Fibroblast of villous mesenchyme (primary cell): ENCODE measurements at regions not wholly inside any gene's neighbourhood (a gene's known extent, or its start where the extent isn't known, plus 50 kb on each side); places are given as distances from the start of the nearest gene placed in this dataset.

Experiments used
- DNase-seq: peaks from one replicate; pipeline ENCODE4 v3.0.0-alpha.2; 2010; ENCODE audit warnings: low read depth
- H3K4me3 ChIP-seq: 2 replicates; pipeline ENCODE4 v1.5.1; 2011; ENCODE audit warnings: low read depth, mild to moderate bottlenecking, low read length
- TF ChIP-seq, protein P1 (sequence below): IDR thresholded peaks from 2 replicates; pipeline ENCODE4 v1.5.1; 2012; ENCODE audit warnings: low read depth, mild to moderate bottlenecking, low read length; ENCODE audit not compliant: insufficient read depth

DNA sequence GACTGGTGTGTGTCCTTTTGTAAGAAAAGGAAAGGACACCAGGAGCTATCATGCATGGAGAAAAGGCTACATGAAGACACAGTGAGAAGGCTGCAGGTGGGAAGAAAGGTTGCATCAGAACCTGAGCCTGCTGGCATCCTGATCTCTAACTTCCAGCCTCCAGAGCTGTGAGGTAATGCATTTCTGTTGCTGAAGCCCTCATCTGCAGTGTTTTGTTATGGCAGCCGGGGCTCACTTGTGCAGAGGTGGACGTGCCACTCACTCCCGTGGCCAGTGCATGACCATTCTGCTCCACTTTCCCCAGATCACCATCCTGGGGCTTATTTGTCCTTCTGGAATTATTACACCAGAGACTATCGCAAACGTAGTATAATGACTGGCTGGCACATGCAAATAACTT is 155.3 kb downstream of the IRS2 start:
- TF ChIP-seq, protein P1, sequence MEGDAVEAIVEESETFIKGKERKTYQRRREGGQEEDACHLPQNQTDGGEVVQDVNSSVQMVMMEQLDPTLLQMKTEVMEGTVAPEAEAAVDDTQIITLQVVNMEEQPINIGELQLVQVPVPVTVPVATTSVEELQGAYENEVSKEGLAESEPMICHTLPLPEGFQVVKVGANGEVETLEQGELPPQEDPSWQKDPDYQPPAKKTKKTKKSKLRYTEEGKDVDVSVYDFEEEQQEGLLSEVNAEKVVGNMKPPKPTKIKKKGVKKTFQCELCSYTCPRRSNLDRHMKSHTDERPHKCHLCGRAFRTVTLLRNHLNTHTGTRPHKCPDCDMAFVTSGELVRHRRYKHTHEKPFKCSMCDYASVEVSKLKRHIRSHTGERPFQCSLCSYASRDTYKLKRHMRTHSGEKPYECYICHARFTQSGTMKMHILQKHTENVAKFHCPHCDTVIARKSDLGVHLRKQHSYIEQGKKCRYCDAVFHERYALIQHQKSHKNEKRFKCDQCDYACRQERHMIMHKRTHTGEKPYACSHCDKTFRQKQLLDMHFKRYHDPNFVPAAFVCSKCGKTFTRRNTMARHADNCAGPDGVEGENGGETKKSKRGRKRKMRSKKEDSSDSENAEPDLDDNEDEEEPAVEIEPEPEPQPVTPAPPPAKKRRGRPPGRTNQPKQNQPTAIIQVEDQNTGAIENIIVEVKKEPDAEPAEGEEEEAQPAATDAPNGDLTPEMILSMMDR, result no peak
- H3K4me3 ChIP-seq, result no peak overlapping the region
- DNase-seq, result no peak

DNA sequence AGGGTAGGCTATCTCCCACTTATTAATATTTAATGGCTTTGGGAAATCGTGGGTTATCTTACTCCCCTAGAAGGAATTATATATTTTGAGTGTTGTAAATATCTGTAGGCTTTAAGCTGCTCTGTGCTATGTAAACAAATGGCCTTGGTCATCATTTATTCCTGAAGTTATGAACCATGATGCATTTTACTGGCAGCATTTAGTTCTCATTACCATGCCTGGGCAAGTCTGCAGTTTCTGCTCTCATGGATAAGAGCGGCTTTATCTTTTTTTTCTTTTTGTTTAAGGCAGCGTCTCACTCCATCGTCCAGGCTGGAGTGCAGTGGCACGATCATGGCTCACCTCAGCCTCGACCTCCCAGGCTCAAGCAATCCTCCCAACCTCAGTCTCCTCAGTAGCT is 156.1 kb downstream of the IRS2 start:
- TF ChIP-seq, protein P1, result no peak
- H3K4me3 ChIP-seq, result no peak overlapping the region
- peak; percentile 50 for DNase-seq

DNA sequence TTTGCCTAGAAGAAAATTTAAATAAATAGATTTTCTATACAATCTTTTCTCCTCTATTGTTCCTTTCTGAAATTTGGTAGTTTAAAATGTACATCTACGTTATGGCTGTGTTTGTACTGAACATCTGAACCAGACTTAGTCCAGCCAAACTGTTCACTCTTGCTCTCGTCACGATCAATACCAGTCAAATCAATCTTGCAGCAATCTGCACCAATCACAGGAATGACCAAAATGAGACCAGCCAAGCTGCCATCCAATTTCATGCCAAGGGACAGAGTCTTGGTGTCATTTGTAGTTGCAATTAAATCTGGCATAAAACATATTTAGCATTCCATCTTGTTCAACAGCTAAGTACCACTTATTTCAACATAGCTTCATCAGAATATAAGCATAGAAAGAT is 156.6 kb downstream of the IRS2 start:
- TF ChIP-seq, protein P1, result no peak
- no peak overlapping the region for H3K4me3 ChIP-seq
- no peak for DNase-seq

DNA sequence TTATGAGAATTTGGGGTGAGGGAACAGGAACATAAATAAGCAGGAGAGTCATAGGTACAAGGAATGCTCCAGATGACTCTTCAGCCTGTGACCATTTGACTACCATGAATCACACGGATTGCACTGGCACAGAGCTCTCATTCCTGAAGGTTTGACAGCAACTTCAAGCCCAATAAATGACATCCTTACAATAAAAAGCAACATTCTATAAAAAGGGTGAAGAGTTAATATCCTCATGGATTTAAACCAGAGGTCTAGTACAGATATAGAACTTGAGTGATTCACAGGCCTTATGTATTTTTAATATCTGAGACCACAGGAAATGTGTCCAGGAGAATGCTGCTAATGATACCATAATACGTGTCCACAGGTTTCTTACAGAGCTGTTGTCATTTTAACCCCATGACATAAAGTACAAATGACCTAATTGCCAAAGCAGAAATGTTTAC is 158.1 kb downstream of the IRS2 start:
- TF ChIP-seq, protein P1, result no peak
- DNase-seq, result peak; percentile 52
- H3K4me3 ChIP-seq, result no peak overlapping the region

DNA sequence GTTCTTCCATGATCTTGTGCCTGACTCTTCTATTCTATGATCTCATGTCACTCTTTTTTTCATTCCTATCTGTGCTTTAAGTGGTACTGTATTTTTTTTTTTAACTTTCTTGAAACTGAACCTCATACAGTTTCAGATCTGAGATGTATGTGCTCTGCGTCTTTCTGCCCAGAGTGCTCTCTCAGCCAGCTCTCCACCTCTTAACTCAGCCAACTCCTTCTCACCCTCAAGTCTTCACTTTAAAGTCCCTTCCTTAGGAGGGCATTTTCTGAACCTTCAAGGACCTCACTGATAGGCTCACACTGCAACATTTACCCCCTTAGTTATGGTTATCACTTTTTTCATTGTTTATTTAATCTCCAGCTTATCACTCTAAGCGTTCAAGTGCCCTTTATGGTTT is 158.7 kb downstream of the IRS2 start:
- no peak overlapping the region for H3K4me3 ChIP-seq
- no peak for DNase-seq
- TF ChIP-seq, protein P1, result no peak

DNA sequence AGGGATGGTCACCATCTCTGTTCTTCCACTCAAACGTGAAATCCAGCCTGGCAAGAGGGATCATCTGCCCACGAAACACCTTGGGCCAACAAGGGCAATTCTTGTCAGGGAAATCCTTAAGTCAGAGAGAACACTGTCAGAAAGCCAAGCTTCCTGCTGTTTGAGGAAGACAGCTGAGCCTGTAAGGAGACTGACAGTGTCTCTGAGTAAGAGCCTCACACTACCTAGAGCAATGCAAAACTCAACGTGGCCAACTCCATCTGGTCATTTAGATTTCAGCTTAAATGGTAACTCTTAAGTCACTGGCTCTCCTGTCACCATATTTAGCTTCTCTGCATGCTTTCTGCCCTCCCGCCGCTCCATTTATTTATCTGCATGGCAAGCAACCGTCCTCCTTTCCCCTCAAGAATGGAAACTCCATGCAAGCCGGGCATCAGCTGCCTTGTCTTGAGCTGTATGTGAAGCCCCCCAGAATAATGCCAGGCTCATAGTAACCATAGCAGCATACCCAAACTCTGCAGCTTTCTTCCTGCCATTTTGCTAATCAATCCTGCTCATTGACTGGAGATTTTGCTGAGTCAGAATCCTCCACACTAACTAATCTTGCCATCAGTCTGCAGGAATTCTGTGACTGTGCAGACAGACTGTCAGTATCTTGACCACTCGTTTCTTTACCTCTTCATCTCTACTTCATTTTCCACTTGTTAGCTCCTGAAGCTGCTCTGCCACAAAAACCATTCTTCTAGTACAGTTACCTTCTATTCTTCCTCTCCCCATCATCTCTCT is 159.8 kb downstream of the IRS2 start:
- no peak overlapping the region for H3K4me3 ChIP-seq
- TF ChIP-seq, protein P1, result no peak
- no peak for DNase-seq

DNA sequence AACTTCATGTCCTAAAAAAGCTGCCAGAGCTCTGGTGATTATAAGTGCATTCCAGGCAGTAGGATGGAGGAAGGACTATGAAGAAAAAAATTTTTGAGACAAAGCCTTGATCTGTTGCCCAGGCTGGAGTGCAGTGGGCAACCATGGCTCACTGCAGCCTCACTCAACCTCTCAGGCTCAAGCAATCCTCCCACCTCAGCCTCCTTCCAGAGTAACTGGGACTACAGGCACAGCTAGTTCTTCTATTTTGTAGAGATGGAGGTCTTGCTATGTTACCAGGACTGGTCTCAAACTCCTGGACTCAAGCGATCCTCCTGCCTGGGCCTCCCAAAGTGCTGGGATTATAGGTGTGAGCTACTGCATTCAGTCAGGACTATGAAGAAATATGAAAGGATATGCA is 161.2 kb downstream of the IRS2 start:
- TF ChIP-seq, protein P1, result no peak
- no peak for DNase-seq
- no peak overlapping the region for H3K4me3 ChIP-seq
